Stimulated activated effector memory CD8-positive, alpha-beta T cell treated with anti-CD3 and anti-CD28 coated beads, Interleukin-12 subunit alpha, Interleukin-12 subunit beta, amount 100 ng/mL, for 72 hours (primary cell): ENCODE measurements at regions not wholly inside any gene's neighbourhood (a gene's known extent, or its start where the extent isn't known, plus 50 kb on each side); places are given as distances from the start of the nearest gene placed in this dataset.

Experiments
- ATAC-seq: fragments of 150-1000 bp; cut with Tn5 transposase; 2 replicates; pipeline ENCODE4 v1.10.0; 2021
- DNase-seq, 2 donors: peaks; one replicate each; pipeline ENCODE4 v3.0.0; 2021 to 2022; ENCODE audit warnings: low spot score in 2 of 2
- H3K27ac Mint-ChIP-seq: one replicate; pipeline ENCODE4 v1.8.0; 2022; ENCODE audit warnings: mild to moderate bottlenecking, mixed read lengths
- H3K36me3 Mint-ChIP-seq: one replicate; pipeline ENCODE4 v1.8.0; 2022; ENCODE audit warnings: mild to moderate bottlenecking, mixed read lengths
- H3K4me1 Mint-ChIP-seq: one replicate; pipeline ENCODE4 v1.8.0; 2022; ENCODE audit warnings: mixed read lengths
- H3K4me3 Mint-ChIP-seq: one replicate; pipeline ENCODE4 v1.8.0; 2022; ENCODE audit warnings: mild to moderate bottlenecking, mixed read lengths
- H3K9me3 Mint-ChIP-seq: one replicate; pipeline ENCODE4 v1.8.0; 2022; ENCODE audit warnings: mixed read lengths

GRCh38 chr11:134555510-134555909, 143.5 kb upstream of the B3GAT1 start:
- Mint-ChIP-seq H3K36me3 (no peaks in the 10 kb centered on the region), H3K4me3 (no peak overlapping the region), H3K27ac (no peak overlapping the region), H3K9me3 (no peaks in the 10 kb centered on the region), H3K4me1 (no peaks in the 10 kb centered on the region)
- DNase-seq (peak in 1 of 2 donors; percentile 42), ATAC-seq (no peak)

- no peaks in the 10 kb centered on the region for H3K4me1 Mint-ChIP-seq
- no peaks in the 10 kb centered on the region for H3K9me3 Mint-ChIP-seq
- ATAC-seq (peak; percentile 17), DNase-seq (no peak)
- no peaks in the 10 kb centered on the region for H3K36me3 Mint-ChIP-seq
- no peak overlapping the region for H3K27ac Mint-ChIP-seq
- H3K4me3 Mint-ChIP-seq = no peak overlapping the region
Observed at GRCh38 chr11:134554861-134555260, 142.8 kb upstream of the B3GAT1 start.

- Mint-ChIP-seq H3K27ac (no peak overlapping the region), H3K36me3 (no peaks in the 10 kb centered on the region), H3K9me3 (no peaks in the 10 kb centered on the region), H3K4me1 (no peaks in the 10 kb centered on the region), H3K4me3 (no peak overlapping the region)
- ATAC-seq (no peak), DNase-seq (peak in 1 of 2 donors; percentile 26)
Observed at GRCh38 chr11:134554106-134554505, 142.1 kb upstream of the B3GAT1 start.

GRCh38 chr11:134552749-134553148, 140.7 kb upstream of the B3GAT1 start:
- no peaks in the 10 kb centered on the region for H3K4me1 Mint-ChIP-seq
- H3K9me3 Mint-ChIP-seq = no peaks in the 10 kb centered on the region
- no peak for ATAC-seq

GRCh38 chr11:134545521-134545920, 133.5 kb upstream of the B3GAT1 start:
- no peak overlapping the region for H3K27ac Mint-ChIP-seq
- no peaks in the 10 kb centered on the region for H3K9me3 Mint-ChIP-seq
- peak in 1 of 2 donors; percentile 13 for DNase-seq
- no peak for ATAC-seq
- H3K4me1 Mint-ChIP-seq = no peaks in the 10 kb centered on the region
- no peaks in the 10 kb centered on the region for H3K36me3 Mint-ChIP-seq
- H3K4me3 Mint-ChIP-seq = no peak overlapping the region

More at GRCh38 chr11:134552749-134553148, 140.7 kb upstream of the B3GAT1 start:
- Mint-ChIP-seq H3K4me3 (no peak overlapping the region), H3K27ac (no peak overlapping the region), H3K36me3 (no peaks in the 10 kb centered on the region)
- no peak for DNase-seq

- no peak for ATAC-seq
Observed at GRCh38 chr11:134544095-134544815, 132.2 kb upstream of the B3GAT1 start.

GRCh38 chr11:134543645-134544044, 131.6 kb upstream of the B3GAT1 start:
- DNase-seq (peak in 1 of 2 donors; percentile 38), ATAC-seq (no peak)
- no peak overlapping the region for H3K4me3 Mint-ChIP-seq
- no peaks in the 10 kb centered on the region for H3K36me3 Mint-ChIP-seq
- no peaks in the 10 kb centered on the region for H3K4me1 Mint-ChIP-seq
- H3K9me3 Mint-ChIP-seq = no peaks in the 10 kb centered on the region
- no peak overlapping the region for H3K27ac Mint-ChIP-seq

More at GRCh38 chr11:134544095-134544815, 132.2 kb upstream of the B3GAT1 start:
- no peak overlapping the region for H3K4me3 Mint-ChIP-seq
- H3K36me3 Mint-ChIP-seq = no peaks in the 10 kb centered on the region
- no peak for DNase-seq
- H3K27ac Mint-ChIP-seq = no peak overlapping the region
- no peaks in the 10 kb centered on the region for H3K4me1 Mint-ChIP-seq
- no peaks in the 10 kb centered on the region for H3K9me3 Mint-ChIP-seq

- H3K27ac Mint-ChIP-seq = no peak overlapping the region
- no peaks in the 10 kb centered on the region for H3K9me3 Mint-ChIP-seq
- ATAC-seq (no peak), DNase-seq (peak in 1 of 2 donors; percentile 42)
- H3K4me1 Mint-ChIP-seq = no peaks in the 10 kb centered on the region
- H3K4me3 Mint-ChIP-seq = no peak overlapping the region
- H3K36me3 Mint-ChIP-seq = no peaks in the 10 kb centered on the region
Observed at GRCh38 chr11:134543241-134543640, 131.2 kb upstream of the B3GAT1 start.

- Mint-ChIP-seq H3K36me3 (no peaks in the 10 kb centered on the region), H3K4me1 (no peaks in the 10 kb centered on the region), H3K27ac (no peak overlapping the region), H3K4me3 (no peak overlapping the region), H3K9me3 (no peaks in the 10 kb centered on the region)
- peak in 1 of 2 donors; percentile 41 for DNase-seq
- no peak for ATAC-seq
Observed at GRCh38 chr11:134542401-134543165, 130.5 kb upstream of the B3GAT1 start.

GRCh38 chr11:134541951-134542350, 129.9 kb upstream of the B3GAT1 start:
- ATAC-seq (no peak), DNase-seq (no peak)
- H3K4me1 Mint-ChIP-seq = no peaks in the 10 kb centered on the region
- H3K27ac Mint-ChIP-seq = no peak overlapping the region
- no peak overlapping the region for H3K4me3 Mint-ChIP-seq
- H3K9me3 Mint-ChIP-seq = no peaks in the 10 kb centered on the region
- H3K36me3 Mint-ChIP-seq = no peaks in the 10 kb centered on the region

- Mint-ChIP-seq H3K4me3 (no peak overlapping the region), H3K9me3 (no peaks in the 10 kb centered on the region), H3K36me3 (no peaks in the 10 kb centered on the region), H3K4me1 (peaks cover 4% of the 10 kb centered on the region), H3K27ac (no peak overlapping the region)
- no peak for ATAC-seq
- no peak for DNase-seq
Observed at GRCh38 chr11:134541355-134541754, 129.3 kb upstream of the B3GAT1 start.

GRCh38 chr11:134539285-134539684, 127.2 kb upstream of the B3GAT1 start:
- no peaks in the 10 kb centered on the region for H3K9me3 Mint-ChIP-seq
- no peak overlapping the region for H3K27ac Mint-ChIP-seq
- DNase-seq (no peak), ATAC-seq (no peak)
- no peak overlapping the region for H3K4me3 Mint-ChIP-seq
- no peaks in the 10 kb centered on the region for H3K36me3 Mint-ChIP-seq
- H3K4me1 Mint-ChIP-seq = peaks cover 10% of the 10 kb centered on the region

GRCh38 chr11:134538742-134539141, 126.7 kb upstream of the B3GAT1 start:
- no peak overlapping the region for H3K4me3 Mint-ChIP-seq
- H3K9me3 Mint-ChIP-seq = no peaks in the 10 kb centered on the region
- no peak overlapping the region for H3K27ac Mint-ChIP-seq
- ATAC-seq = no peak
- no peak for DNase-seq
- no peaks in the 10 kb centered on the region for H3K36me3 Mint-ChIP-seq
- H3K4me1 Mint-ChIP-seq = peaks cover 10% of the 10 kb centered on the region

- DNase-seq = no peak
- Mint-ChIP-seq H3K27ac (no peak overlapping the region), H3K4me3 (no peak overlapping the region), H3K36me3 (no peaks in the 10 kb centered on the region), H3K4me1 (peaks cover 10% of the 10 kb centered on the region), H3K9me3 (no peaks in the 10 kb centered on the region)
- ATAC-seq = no peak
Observed at GRCh38 chr11:134537941-134538340, 125.9 kb upstream of the B3GAT1 start.

GRCh38 chr11:134537296-134537695, 125.3 kb upstream of the B3GAT1 start:
- H3K36me3 Mint-ChIP-seq = no peaks in the 10 kb centered on the region
- ATAC-seq = no peak
- no peak for DNase-seq
- H3K27ac Mint-ChIP-seq = no peak overlapping the region
- no peaks in the 10 kb centered on the region for H3K9me3 Mint-ChIP-seq
- peaks cover 10% of the 10 kb centered on the region for H3K4me1 Mint-ChIP-seq
- H3K4me3 Mint-ChIP-seq = no peak overlapping the region

- Mint-ChIP-seq H3K9me3 (no peaks in the 10 kb centered on the region), H3K36me3 (no peaks in the 10 kb centered on the region), H3K4me1 (peaks cover 10% of the 10 kb centered on the region), H3K4me3 (no peak overlapping the region), H3K27ac (no peak overlapping the region)
- DNase-seq = no peak
- ATAC-seq = no peak
Observed at GRCh38 chr11:134536677-134537076, 124.6 kb upstream of the B3GAT1 start.
